GM12873 (cell line): ENCODE measurements at regions not wholly inside any gene's neighbourhood (a gene's known extent, or its start where the extent isn't known, plus 50 kb on each side); places are given as distances from the start of the nearest gene placed in this dataset.

Experiments
- TF ChIP-seq, protein P1 (sequence below): IDR thresholded peaks from 2 replicates; pipeline ENCODE4 v1.5.1; 2012; ENCODE audit warnings: low read depth, mild to moderate bottlenecking, moderate library complexity, low read length, control low read depth; ENCODE audit not compliant: insufficient read depth; ENCODE audit errors: missing control alignments

DNA sequence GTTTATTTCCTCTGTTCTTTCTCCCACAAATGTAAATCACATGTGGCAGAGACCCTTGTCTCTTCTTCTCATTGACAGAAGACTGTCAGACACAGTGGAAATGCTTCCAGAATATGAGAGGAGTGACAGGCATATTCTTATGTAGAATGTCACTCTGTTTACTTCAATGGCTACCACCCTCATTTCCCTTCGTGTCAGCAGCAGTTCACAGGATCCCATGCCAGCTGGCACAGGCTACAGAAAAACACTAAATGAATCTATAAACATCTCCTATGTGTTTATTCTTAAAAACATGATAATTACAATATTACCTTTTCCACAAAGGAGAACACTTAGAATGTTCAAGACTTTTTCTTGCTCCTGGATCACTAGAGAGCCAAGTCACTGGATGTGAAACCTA, 183.8 kb upstream of the CNTN1 start:
- TF ChIP-seq, protein P1, sequence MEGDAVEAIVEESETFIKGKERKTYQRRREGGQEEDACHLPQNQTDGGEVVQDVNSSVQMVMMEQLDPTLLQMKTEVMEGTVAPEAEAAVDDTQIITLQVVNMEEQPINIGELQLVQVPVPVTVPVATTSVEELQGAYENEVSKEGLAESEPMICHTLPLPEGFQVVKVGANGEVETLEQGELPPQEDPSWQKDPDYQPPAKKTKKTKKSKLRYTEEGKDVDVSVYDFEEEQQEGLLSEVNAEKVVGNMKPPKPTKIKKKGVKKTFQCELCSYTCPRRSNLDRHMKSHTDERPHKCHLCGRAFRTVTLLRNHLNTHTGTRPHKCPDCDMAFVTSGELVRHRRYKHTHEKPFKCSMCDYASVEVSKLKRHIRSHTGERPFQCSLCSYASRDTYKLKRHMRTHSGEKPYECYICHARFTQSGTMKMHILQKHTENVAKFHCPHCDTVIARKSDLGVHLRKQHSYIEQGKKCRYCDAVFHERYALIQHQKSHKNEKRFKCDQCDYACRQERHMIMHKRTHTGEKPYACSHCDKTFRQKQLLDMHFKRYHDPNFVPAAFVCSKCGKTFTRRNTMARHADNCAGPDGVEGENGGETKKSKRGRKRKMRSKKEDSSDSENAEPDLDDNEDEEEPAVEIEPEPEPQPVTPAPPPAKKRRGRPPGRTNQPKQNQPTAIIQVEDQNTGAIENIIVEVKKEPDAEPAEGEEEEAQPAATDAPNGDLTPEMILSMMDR: no peak

DNA sequence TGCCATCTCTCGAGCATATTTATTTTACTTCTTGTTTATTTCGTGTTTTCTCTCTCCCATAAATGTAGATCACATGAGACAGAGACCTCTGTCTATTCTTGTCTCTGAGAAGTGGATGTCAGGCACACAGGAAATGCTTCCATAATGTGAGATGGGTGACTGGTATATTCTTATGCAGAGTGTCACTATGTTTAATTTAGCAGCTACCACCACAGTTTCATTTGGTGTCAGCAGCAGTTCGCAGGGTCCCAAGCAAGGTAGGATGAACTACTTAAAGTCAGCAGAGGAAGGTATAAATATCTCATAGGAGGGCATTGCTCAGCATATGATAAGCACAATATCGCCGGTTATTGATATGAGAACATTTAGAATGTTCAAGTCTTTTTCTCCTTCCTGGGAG, 180.9 kb upstream of the CNTN1 start:
- TF ChIP-seq, protein P1: no peak

DNA sequence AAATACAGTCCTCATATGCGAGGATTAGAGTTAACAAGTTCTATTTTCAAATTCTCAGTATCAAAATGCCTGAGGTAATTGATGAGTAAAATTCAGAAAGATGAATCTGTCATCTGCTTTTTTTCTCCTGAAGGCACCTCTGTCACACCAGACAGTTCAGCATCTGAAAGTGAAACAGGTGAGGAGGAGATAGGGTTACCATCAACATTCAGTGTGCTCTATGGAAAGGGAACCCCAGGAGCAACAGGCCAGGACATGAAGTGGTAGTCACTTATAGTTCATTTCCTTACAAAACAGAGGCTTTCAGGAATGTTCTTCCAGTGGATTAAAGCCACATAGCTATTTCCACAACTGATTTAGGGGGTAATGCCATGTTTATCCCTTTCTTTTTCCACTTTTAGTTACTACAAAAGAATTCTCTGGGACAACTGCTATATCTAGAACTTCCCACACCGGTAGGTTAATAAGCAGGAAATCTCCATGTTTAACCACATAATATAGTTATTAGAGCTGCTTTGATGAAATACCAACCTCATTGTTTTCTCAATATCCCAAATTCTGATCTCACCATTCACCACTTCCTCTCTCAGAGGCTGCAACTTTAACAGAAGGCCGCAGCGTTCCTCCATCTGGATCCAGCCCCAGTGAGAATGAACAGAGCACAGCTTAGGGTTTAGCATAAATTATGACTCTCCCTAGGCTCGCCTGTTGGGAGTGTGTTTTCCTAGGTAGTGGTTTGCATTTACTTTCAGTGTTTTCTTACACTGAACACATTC, 177.0 kb upstream of the CNTN1 start:
- TF ChIP-seq, protein P1: no peak

DNA sequence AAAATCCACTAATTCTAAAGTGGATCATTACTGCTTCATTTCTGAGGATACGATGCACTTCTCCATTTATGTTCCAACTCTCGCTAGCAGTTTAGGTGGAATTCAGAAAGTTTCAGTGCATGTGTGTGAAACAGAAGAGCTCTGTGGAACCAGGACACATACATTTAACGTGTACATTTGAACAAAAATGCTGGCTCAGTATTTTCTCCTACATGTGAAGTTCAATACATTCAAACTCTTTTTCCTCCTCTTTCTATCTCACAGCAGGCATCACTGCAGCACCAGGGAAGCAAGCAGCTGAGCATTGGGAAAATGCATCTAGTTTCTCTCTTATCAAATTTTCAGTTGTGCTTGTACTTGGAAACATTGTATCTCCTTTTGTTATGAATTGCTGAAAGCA, 169.4 kb upstream of the CNTN1 start:
- TF ChIP-seq, protein P1: no peak

DNA sequence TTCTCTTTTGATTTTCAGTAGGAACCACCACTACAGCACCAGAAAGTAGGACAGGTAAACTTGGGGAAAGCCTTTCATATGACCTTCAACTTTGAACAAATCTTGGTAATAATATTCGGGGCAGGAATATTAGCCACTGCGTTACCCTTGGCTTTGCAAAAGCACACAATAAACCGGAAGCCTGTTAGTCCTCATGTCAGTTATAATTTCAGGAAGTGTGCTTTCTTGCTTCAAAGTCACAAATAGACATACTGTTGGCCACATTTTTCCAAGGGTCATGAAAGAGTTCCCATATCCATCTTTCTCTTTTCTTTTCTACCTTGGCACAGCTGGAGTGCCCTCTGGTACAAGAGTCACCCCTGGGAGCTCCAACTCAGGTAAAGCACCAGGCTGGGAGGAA, 167.2 kb upstream of the CNTN1 start:
- TF ChIP-seq, protein P1: no peak

DNA sequence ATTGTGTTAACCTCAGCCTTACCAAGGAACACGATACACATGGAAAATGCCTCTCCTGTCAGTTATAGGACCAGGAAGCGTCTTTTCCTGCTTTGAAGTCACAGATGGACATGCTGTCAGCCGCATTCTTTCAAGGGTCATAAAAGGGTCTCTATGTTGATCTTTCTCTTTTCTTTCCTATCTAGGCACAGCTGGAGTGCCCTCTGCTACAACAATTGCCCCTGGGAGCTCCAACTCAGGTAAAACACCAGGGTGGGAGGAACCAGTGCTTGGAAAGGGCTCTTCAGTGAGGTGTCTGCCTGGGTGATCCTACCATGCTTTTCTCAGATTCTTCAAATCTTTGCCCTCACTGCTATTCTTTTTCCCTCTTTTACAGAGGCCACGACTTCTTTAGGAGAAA, 157.4 kb upstream of the CNTN1 start:
- TF ChIP-seq, protein P1: no peak

DNA sequence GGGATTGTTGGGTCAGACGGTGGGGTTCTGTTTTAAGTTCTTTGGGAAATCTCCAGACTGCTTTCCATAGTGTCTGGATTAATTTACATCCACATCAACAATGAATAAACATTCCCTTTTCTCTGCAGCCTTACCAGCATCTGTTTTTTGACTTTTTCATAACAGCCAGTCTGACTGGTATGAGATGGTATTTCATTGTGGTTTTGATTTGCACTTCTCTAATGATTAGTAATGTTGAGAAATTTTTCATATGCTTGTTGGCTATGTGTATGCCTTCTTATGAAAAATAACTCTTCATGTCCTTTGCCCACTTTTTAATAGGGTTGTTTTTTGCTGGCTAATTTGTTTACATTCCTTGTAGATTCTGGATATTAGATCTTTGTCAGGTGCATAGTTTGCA, 140.8 kb upstream of the CNTN1 start:
- TF ChIP-seq, protein P1: no peak
